ENCODE measurements at regions not wholly inside any gene's neighbourhood (a gene's known extent, or its start where the extent isn't known, plus 50 kb on each side); places are given as distances from the start of the nearest gene placed in this dataset.

GRCh38 chr2:228673876-228674554 is 492.5 kb upstream of the SPHKAP start:
- WGBS = 32% methylated on average over 3 of the region's 3 CpGs
- DNase-seq (ENCODE audit: low spot score) = no peak
- Histone ChIP-seq H3K27ac (no peak overlapping the region), H3K27me3 (replicated peaks; ENCODE audit: insufficient read depth) (no peaks in the 10 kb centered on the region), H3K9me3 (no peaks in the 10 kb centered on the region), H3K36me3 (no peaks in the 10 kb centered on the region), H3K4me1 (replicated peaks) (no peaks in the 10 kb centered on the region), H3K4me3 (no peak overlapping the region)
- no peak for TF ChIP-seq POLR2AphosphoS5 (IDR thresholded peaks at IDR 0.05)
- intact Hi-C loops (cut with DNase I) = no loop called here

GRCh38 chr2:228669690-228670089 is 488.2 kb upstream of the SPHKAP start:
- Histone ChIP-seq H3K27me3 (replicated peaks; ENCODE audit: insufficient read depth) (no peaks in the 10 kb centered on the region), H3K36me3 (no peaks in the 10 kb centered on the region), H3K27ac (no peak overlapping the region), H3K4me1 (replicated peaks) (no peaks in the 10 kb centered on the region), H3K4me3 (no peak overlapping the region), H3K9me3 (no peaks in the 10 kb centered on the region)
- TF ChIP-seq CTCF (IDR thresholded peaks at IDR 0.05) = no peak
- no peak for TF ChIP-seq POLR2AphosphoS5 (IDR thresholded peaks at IDR 0.05)
- no peak for TF ChIP-seq POLR2A (IDR thresholded peaks at IDR 0.05)
- WGBS = 55% methylated on average over 3 of the region's 3 CpGs
- no peak for DNase-seq (ENCODE audit: low spot score)
- intact Hi-C loops (cut with DNase I) = no loop called here

- intact Hi-C loops (cut with DNase I) = no loop called here
- Histone ChIP-seq H3K27me3 (replicated peaks; ENCODE audit: insufficient read depth) (no peaks in the 10 kb centered on the region), H3K36me3 (no peaks in the 10 kb centered on the region), H3K27ac (no peak overlapping the region), H3K9me3 (no peaks in the 10 kb centered on the region), H3K4me3 (no peak overlapping the region), H3K4me1 (replicated peaks) (no peaks in the 10 kb centered on the region)
- no peak for DNase-seq (ENCODE audit: low spot score)
- WGBS = 55% methylated on average over 1 of the region's 1 CpG
- TF ChIP-seq POLR2AphosphoS5 (IDR thresholded peaks at IDR 0.05) (no peak), POLR2A (IDR thresholded peaks at IDR 0.05) (no peak)
Observed at GRCh38 chr2:228665232-228665631, 483.7 kb upstream of the SPHKAP start.

- no peak for DNase-seq (ENCODE audit: low spot score)
- 82% methylated on average over 5 of the region's 5 CpGs for WGBS
- intact Hi-C loops (cut with DNase I) = loop anchor here (10.0 kb wide), 1 partner anchor 764 kb away; no protein-coding TSS in a partner anchor
- TF ChIP-seq POLR2AphosphoS5 (IDR thresholded peaks at IDR 0.05) (no peak), CTCF (IDR thresholded peaks at IDR 0.05) (no peak), POLR2A (IDR thresholded peaks at IDR 0.05) (no peak)
- no peak overlapping the region for H3K27ac ChIP-seq
- H3K36me3 ChIP-seq = no peaks in the 10 kb centered on the region
- H3K9me3 ChIP-seq = no peaks in the 10 kb centered on the region
- H3K4me3 ChIP-seq = no peak overlapping the region
- H3K27me3 ChIP-seq (replicated peaks; ENCODE audit: insufficient read depth) = no peaks in the 10 kb centered on the region
- no peaks in the 10 kb centered on the region for H3K4me1 ChIP-seq (replicated peaks)
Observed at GRCh38 chr2:228658998-228659397, 477.5 kb upstream of the SPHKAP start.

- 54% methylated on average over 6 of the region's 6 CpGs for WGBS
- H3K36me3 ChIP-seq = no peaks in the 10 kb centered on the region
- no peaks in the 10 kb centered on the region for H3K4me1 ChIP-seq (replicated peaks)
- intact Hi-C loops (cut with DNase I) = loop anchor here (10.0 kb wide), 1 partner anchor 763 kb away; no protein-coding TSS in a partner anchor
- no peak overlapping the region for H3K4me3 ChIP-seq
- no peak for DNase-seq (ENCODE audit: low spot score)
- no peak overlapping the region for H3K27ac ChIP-seq
- no peaks in the 10 kb centered on the region for H3K9me3 ChIP-seq
- H3K27me3 ChIP-seq (replicated peaks; ENCODE audit: insufficient read depth) = no peaks in the 10 kb centered on the region
- TF ChIP-seq CTCF (IDR thresholded peaks at IDR 0.05) (peak in 2 of 4 experiments; percentile 28 to 31), POLR2AphosphoS5 (IDR thresholded peaks at IDR 0.05) (no peak), POLR2A (IDR thresholded peaks at IDR 0.05) (no peak)
Observed at GRCh38 chr2:228657807-228658402, 476.4 kb upstream of the SPHKAP start.

- no peak overlapping the region for H3K27ac ChIP-seq
- no peaks in the 10 kb centered on the region for H3K27me3 ChIP-seq (replicated peaks; ENCODE audit: insufficient read depth)
- no peaks in the 10 kb centered on the region for H3K4me1 ChIP-seq (replicated peaks)
- no peak for TF ChIP-seq POLR2AphosphoS5 (IDR thresholded peaks at IDR 0.05)
- no peak for TF ChIP-seq POLR2A (IDR thresholded peaks at IDR 0.05)
- no peak for TF ChIP-seq CTCF (IDR thresholded peaks at IDR 0.05)
- H3K4me3 ChIP-seq = no peak overlapping the region
- no peak for DNase-seq (ENCODE audit: low spot score)
- 78% methylated on average over 2 of the region's 2 CpGs for WGBS
- H3K9me3 ChIP-seq = no peaks in the 10 kb centered on the region
- H3K36me3 ChIP-seq = no peaks in the 10 kb centered on the region
- intact Hi-C loops (cut with DNase I) = loop anchor here (10.0 kb wide), 1 partner anchor 761 kb away; no protein-coding TSS in a partner anchor
Observed at GRCh38 chr2:228655331-228655730, 473.8 kb upstream of the SPHKAP start.
